ENCODE measurements at regions not wholly inside any gene's neighbourhood (a gene's known extent, or its start where the extent isn't known, plus 50 kb on each side); places are given as distances from the start of the nearest gene placed in this dataset.

- Histone ChIP-seq H3K9me2 (ENCODE audit: insufficient read depth) (peaks cover 12% of the 10 kb centered on the region; the same call in 1 of the 2 replicates), H4K20me1 (replicated peaks; ENCODE audit: insufficient read depth) (no peaks in the 10 kb centered on the region), H3K4me3 (no peak overlapping the region), H3K36me3 (ENCODE audit: insufficient read depth) (no peaks in the 10 kb centered on the region), H3K4me2 (no peak overlapping the region), H3K4me1 (ENCODE audit: insufficient read depth) (peaks cover 20% of the 10 kb centered on the region), H2AFZ (no peak overlapping the region), H3K27me3 (ENCODE audit: insufficient read depth) (no peaks in the 10 kb centered on the region), H3F3A (replicated peaks; ENCODE audit: low read depth) (no peaks in the 10 kb centered on the region), H3K79me2 (replicated peaks; ENCODE audit: insufficient read depth) (no peaks in the 10 kb centered on the region), H3K27ac (ENCODE audit: low read depth) (no peak overlapping the region)
- H3K4me1 Mint-ChIP-seq = peaks cover 20% of the 10 kb centered on the region
- ATAC-seq (no peak), DNase-seq (ENCODE audit: low spot score) (no peak)
- H3K9me3 Mint-ChIP-seq = no peaks in the 10 kb centered on the region
- TF ChIP-seq JUNB (IDR thresholded peaks at IDR 0.05; ENCODE audit: unreplicated experiment) (no peak), STAT1 (IDR thresholded peaks at IDR 0.05; ENCODE audit: unreplicated experiment) (no peak), CREB1 (CRISPR knock-in tag; IDR thresholded peaks at IDR 0.05; ENCODE audit: low read depth) (no peak), EZH2phosphoT487 (IDR thresholded peaks at IDR 0.05; ENCODE audit: unreplicated experiment) (no peak), ZNF114 (CRISPR knock-in tag; IDR thresholded peaks at IDR 0.05) (no peak), EZH2 (IDR thresholded peaks at IDR 0.05; ENCODE audit: low read depth, unreplicated experiment) (no peak), CTCF (conservative IDR thresholded peaks at IDR 0.05; ENCODE audit: low read depth in 2 of 2) (no peak), ZNF462 (CRISPR knock-in tag; IDR thresholded peaks at IDR 0.05) (no peak), NANOG (IDR thresholded peaks at IDR 0.05; ENCODE audit: borderline replicate concordance) (no peak), POLR2AphosphoS5 (IDR thresholded peaks at IDR 0.05; ENCODE audit: low read depth) (no peak), ZNF331 (CRISPR knock-in tag; IDR thresholded peaks at IDR 0.05; ENCODE audit: low read depth) (no peak)
- no peaks in the 10 kb centered on the region for H3K36me3 Mint-ChIP-seq (ENCODE audit: low read depth)
- no peak overlapping the region for H3K4me3 Mint-ChIP-seq
- no peak overlapping the region for H3K27ac Mint-ChIP-seq
- no peaks in the 10 kb centered on the region for H3K27me3 Mint-ChIP-seq (ENCODE audit: insufficient read depth, low read depth, poor library complexity)
These were observed 84.3 kb upstream of the IRX6 start for GRCh38 chr16:55239723-55240122.
